Aorta (tissue), 5 donors: ENCODE measurements at regions not wholly inside any gene's neighbourhood (a gene's known extent, or its start where the extent isn't known, plus 50 kb on each side); places are given as distances from the start of the nearest gene placed in this dataset.
A peak's percentile ranks its signal among the peaks of the same experiment; 100 is the strongest.
"Not testable (repeated sequence)": the region's sequence is repeated elsewhere in the genome, so short reads cannot be mapped to it uniquely, and the experiment has no call there.

Experiments used
- ATAC-seq: fragments of 200-7000 bp; cut with Tn5 transposase; one replicate; pipeline ENCODE4 v1.9.1; 2022; ENCODE audit warnings: moderate library complexity; ENCODE audit not compliant: low FRiP score
- DNase-seq, 2 donors: peaks; one replicate each; pipeline ENCODE4 v3.0.0-alpha.2; 2020
- H3K27ac ChIP-seq, 2 donors: one replicate each; pipeline ENCODE4 v1.5.1; 2013; ENCODE audit warnings: low read length in 2 of 2, mild to moderate bottlenecking in 2 of 2, moderate library complexity in 2 of 2, control low read depth in 1 of 2, inconsistent platforms in 1 of 2, low read depth in 1 of 2
- H3K27me3 ChIP-seq, 2 donors: one replicate each; pipeline ENCODE4 v1.6.1; 2013; ENCODE audit warnings: control low read depth in 1 of 2, low read length in 1 of 2, mild to moderate bottlenecking in 1 of 2, moderate library complexity in 1 of 2; ENCODE audit not compliant: insufficient read depth in 2 of 2, control insufficient read depth in 1 of 2
- H3K36me3 ChIP-seq, 2 donors: one replicate each; pipeline ENCODE4 v1.6.1; 2013; ENCODE audit warnings: control low read depth in 1 of 2, low read length in 1 of 2, mild to moderate bottlenecking in 1 of 2; ENCODE audit not compliant: insufficient read depth in 2 of 2, control insufficient read depth in 1 of 2
- H3K4me1 ChIP-seq, 2 donors: one replicate each; pipeline ENCODE4 v1.6.1; 2013; ENCODE audit warnings: low read length in 2 of 2, control low read depth in 1 of 2, mild to moderate bottlenecking in 1 of 2, moderate library complexity in 1 of 2; ENCODE audit not compliant: insufficient read depth in 2 of 2, control insufficient read depth in 1 of 2
- H3K4me3 ChIP-seq, 2 donors: one replicate each; pipeline ENCODE4 v1.5.1; 2013; ENCODE audit warnings: low read length in 2 of 2, control low read depth in 1 of 2, mild to moderate bottlenecking in 1 of 2
- H3K9me3 ChIP-seq: one replicate; pipeline ENCODE4 v1.6.1; 2013; ENCODE audit warnings: mild to moderate bottlenecking, low read length; ENCODE audit not compliant: control insufficient read depth
- WGBS, 2 donors: extraction: QIAGEN DNeasy Blood & Tissue Kit; methylation state at CpG; one replicate each; pipeline ENCODE4 v1.1.7; 2013; 5-methylcytosine and 5-hydroxymethylcytosine counted together
- intact Hi-C, 2 donors: fragments of 100-400 bp; cut with DNase I; formaldehyde crosslinking; loops; one replicate each; pipeline versions ENCODE4 v1.14.2 to v1.15.0; 2022
- donor health status: healthy with polysubstance abuse.
- donor health status: Bipolar disorder and iron deficiency.
- donor health status: DM: no; HTN: no; CAD: no.
- donor health status: DM: no; HTN: no; CAD: no.
- donor health status: DM: yes; HTN: yes; CAD: no.

DNA sequence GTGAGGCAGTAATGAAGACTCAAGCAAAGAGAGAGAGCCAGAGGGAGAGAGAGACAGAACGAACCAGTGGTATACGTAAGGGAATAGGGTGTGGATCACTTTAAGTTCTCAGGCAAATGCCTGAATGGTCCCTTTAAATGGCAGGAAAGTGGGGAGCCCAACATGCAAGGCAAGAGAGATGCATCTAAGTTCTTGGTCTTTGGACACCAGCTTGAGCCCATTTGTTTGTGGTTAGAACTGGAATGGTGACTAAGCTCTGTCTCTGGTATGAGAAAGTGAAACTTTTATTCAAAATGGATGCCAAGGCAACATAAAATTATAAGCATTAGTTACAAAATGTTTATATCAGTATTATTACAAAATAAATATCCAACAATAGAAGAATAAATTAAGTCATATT is 192.2 kb upstream of the ALG10 start:
- H3K27me3 ChIP-seq: no peaks in the 10 kb centered on the region
- no peak for ATAC-seq
- H3K4me3 ChIP-seq: no peak overlapping the region
- no peak overlapping the region for H3K27ac ChIP-seq
- DNase-seq: no peak
- H3K36me3 ChIP-seq: no peaks in the 10 kb centered on the region
- intact Hi-C loops: no loop called here
- peaks cover 2% of the 10 kb centered on the region for H3K9me3 ChIP-seq
- WGBS, 2 donors: 73 to 74% methylated on average over 2 of the region's 2 CpGs
- no peaks in the 10 kb centered on the region for H3K4me1 ChIP-seq

DNA sequence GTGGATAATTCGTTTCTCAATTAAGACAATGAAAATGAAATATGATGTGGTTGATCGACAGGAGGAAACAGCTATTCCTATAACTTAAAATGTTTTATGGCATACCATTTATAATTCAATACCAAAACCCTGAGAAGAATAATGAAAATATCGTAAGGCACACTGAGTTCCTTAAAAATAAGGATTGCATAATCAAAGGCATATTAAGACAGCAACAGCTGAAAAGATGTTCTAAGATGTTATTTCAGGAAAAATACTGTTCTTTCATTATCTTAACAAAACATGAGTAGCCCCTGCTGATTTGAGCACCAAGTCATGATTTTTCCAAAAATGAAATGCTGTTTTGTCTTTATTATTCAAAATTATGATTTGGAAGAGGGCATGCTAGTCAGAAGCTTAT is 189.4 kb upstream of the ALG10 start:
- no peaks in the 10 kb centered on the region for H3K27me3 ChIP-seq
- intact Hi-C loops: no loop called here
- H3K27ac ChIP-seq: no peak overlapping the region
- no peak overlapping the region for H3K4me3 ChIP-seq
- no peaks in the 10 kb centered on the region for H3K36me3 ChIP-seq
- ATAC-seq: no peak
- 46 to 59% methylated on average over 3 of the region's 3 CpGs for WGBS, 2 donors
- no peak for DNase-seq
- H3K4me1 ChIP-seq: no peaks in the 10 kb centered on the region
- H3K9me3 ChIP-seq: peaks cover 2% of the 10 kb centered on the region

DNA sequence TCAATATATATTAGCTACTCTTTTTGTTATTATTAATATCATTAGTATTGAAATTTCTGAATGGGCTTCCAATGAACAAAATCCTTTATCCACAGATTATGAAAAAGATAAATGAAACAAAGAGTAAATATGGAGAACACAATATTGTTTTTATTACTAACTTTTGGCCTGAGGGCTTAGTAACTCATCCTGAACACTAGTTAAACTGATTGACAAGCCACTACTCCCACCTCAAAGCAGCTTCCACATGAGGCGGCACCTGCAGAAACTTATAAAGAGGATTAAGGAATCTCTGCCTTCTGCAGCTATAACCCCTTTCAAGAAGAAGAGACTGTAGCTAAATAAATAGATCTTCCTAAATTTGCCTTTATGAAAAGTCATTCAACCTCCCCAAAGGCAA is 187.6 kb upstream of the ALG10 start:
- WGBS, 2 donors: 90 to 97% methylated on average over 1 of the region's 1 CpG
- H3K27ac ChIP-seq: no peak overlapping the region
- DNase-seq: no peak

DNA sequence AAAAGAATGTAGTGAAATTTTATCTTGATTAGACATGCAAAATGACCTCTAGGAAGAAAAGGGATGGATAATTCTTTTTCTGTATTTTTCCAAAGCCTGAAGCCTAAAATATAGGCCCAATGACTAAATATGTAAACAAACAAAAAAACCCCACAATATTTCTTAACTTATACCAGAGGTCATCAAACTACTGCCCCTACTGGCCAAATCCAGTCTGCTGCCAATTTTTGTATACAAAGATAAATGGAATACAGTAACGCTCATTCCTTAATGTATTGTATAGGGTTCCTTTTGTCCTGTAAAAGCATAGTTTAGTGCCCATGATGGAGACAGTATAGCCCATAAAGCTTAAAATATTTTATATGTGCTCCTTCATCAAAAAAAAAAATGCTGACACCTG is 145.7 kb upstream of the ALG10 start:
- DNase-seq (no peak), ATAC-seq (no peak)
- 38 to 97% methylated on average over 1 of the region's 1 CpG for WGBS, 2 donors
- Histone ChIP-seq H3K27ac (no peak overlapping the region), H3K27me3 (no peaks in the 10 kb centered on the region), H3K4me1 (no peaks in the 10 kb centered on the region), H3K9me3 (no peaks in the 10 kb centered on the region), H3K36me3 (no peaks in the 10 kb centered on the region), H3K4me3 (no peak overlapping the region)
- intact Hi-C loops: no loop called here

More for the DNA sequence above, 187.6 kb upstream of the ALG10 start:
- no peaks in the 10 kb centered on the region for H3K4me1 ChIP-seq
- no peaks in the 10 kb centered on the region for H3K27me3 ChIP-seq
- no peaks in the 10 kb centered on the region for H3K9me3 ChIP-seq
- ATAC-seq: no peak
- H3K36me3 ChIP-seq: no peaks in the 10 kb centered on the region
- H3K4me3 ChIP-seq: no peak overlapping the region
- intact Hi-C loops: no loop called here

DNA sequence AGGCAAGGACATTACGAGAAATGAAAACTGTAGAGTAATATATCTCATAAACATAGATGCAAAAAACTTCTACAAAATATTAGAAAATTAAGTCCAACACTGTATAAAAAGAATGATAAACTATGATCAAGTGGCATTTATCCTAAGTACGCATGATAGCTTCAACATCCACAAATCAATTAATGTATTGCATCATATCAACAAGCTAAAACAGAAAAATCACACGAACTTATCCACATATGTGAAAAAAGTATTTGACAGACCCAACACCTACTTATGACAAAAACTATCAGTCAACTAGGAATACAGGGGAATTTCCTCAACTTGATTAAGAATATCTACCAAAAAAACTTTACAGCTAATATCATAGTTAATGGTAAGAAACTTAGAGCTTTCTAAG is 129.9 kb upstream of the ALG10 start:
- no peak overlapping the region for H3K27ac ChIP-seq
- whole genome bisulfite sequencing, 2 donors: 57 to 81% methylated on average over 3 of the region's 3 CpGs
- ATAC-seq (no peak), DNase-seq (no peak)
- no peaks in the 10 kb centered on the region for H3K27me3 ChIP-seq
- no peaks in the 10 kb centered on the region for H3K4me1 ChIP-seq
- H3K4me3 ChIP-seq: no peak overlapping the region
- H3K36me3 ChIP-seq: no peaks in the 10 kb centered on the region
- no peaks in the 10 kb centered on the region for H3K9me3 ChIP-seq
- intact Hi-C loops: no loop called here

DNA sequence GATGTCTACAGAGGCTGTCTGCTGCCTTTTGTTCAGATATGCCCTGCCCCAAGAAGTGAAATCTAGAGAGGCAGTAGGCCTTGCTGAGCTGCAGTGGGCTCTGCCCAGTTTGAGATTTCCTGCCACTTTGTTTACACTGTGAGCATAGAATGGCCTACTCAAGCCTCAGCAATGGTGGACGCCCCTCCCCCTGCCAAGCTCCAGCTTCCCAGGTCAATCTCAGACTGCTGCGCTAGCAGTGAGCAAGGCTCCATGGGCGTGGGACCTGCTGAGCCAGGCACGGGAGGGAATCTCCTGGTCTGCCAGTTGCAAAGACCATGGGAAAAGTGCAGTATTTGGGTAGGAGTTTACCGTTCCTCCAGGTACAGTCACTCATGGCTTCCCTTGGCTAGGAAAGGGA is 101.8 kb upstream of the ALG10 start:
- H3K4me1 ChIP-seq, H3K4me3 ChIP-seq, H3K36me3 ChIP-seq, H3K27ac ChIP-seq, H3K27me3 ChIP-seq, intact Hi-C loops, ATAC-seq, H3K9me3 ChIP-seq: not testable (repeated sequence)
- WGBS, 2 donors: 77 to 79% methylated on average over 5 of the region's 5 CpGs
- peak in 1 of 2 donors; percentile 38 for DNase-seq

DNA sequence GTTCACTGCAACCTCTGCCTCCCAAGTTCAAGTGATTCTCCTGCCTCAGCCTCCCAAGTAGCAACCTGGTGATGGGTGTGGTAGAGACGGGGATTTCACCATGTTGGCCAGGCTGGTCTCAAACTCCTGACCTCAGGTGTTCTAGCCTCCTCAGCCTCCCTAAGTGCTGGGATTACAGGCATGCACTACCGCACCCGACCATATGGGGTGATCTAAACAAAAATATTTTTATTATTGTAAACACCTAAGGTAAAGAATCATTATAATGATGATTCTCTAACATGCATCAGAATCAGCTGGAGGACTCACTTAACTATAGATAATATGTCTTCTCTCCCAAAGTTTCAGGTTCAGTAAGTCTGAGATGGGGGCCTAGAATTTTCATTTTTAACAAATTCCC is 96.2 kb upstream of the ALG10 start:
- ATAC-seq (no peak), DNase-seq (no peak)
- H3K4me3 ChIP-seq: no peak overlapping the region
- H3K36me3 ChIP-seq: no peaks in the 10 kb centered on the region
- intact Hi-C loops: no loop called here
- WGBS, 2 donors: 65 to 91% methylated on average over 3 of the region's 3 CpGs
- H3K4me1 ChIP-seq: no peaks in the 10 kb centered on the region
- H3K27ac ChIP-seq: no peak overlapping the region
- H3K9me3 ChIP-seq: peaks cover 2% of the 10 kb centered on the region
- no peaks in the 10 kb centered on the region for H3K27me3 ChIP-seq

DNA sequence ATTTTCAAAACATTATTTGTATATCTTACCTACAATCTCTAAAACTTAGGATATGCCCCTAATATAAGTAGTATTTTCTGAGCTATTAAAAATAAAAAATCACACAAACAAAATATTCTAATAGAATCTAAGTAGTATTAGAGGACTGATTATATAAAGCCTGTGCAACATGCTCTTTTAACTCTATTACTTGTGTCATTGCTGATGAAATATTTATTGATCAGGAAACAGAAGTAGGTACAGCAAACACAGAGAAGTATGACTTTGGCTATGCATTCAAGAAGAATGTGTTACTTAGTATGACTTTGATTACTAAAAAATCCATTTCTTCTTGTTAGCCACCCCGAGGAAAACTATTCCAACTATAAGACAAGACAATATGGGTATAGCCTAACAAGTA is 84.6 kb upstream of the ALG10 start:
- H3K27ac ChIP-seq, DNase-seq, H3K4me1 ChIP-seq, ATAC-seq, intact Hi-C loops, H3K36me3 ChIP-seq, H3K4me3 ChIP-seq, H3K9me3 ChIP-seq, H3K27me3 ChIP-seq: not testable (repeated sequence)
- WGBS, 2 donors: 59 to 77% methylated on average over 1 of the region's 1 CpG

DNA sequence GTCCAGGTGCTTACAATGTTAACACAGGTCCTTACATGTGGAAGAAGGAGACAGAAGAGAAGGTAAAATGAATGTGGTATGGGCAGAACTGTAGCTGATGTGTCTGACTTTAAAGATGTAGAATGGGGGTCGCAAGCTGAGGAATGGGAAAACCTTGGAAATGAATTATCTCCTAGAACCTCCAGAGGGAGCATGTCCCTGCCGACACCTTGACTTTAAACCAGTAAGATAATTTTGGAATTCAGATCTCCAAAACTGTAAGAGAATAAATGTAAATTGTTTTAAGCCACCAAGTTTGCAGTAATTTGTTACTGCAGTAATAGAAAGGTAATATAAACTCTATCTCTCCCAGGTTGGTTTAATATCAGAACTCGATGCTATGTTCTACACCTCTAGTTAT is 80.1 kb upstream of the ALG10 start:
- DNase-seq: no peak
- H3K27me3 ChIP-seq: no peaks in the 10 kb centered on the region
- intact Hi-C loops: no loop called here
- H3K4me3 ChIP-seq: no peak overlapping the region
- no peaks in the 10 kb centered on the region for H3K36me3 ChIP-seq
- no peaks in the 10 kb centered on the region for H3K4me1 ChIP-seq
- ATAC-seq: no peak
- WGBS, 2 donors: 56 to 58% methylated on average over 3 of the region's 3 CpGs
- no peaks in the 10 kb centered on the region for H3K9me3 ChIP-seq
- no peak overlapping the region for H3K27ac ChIP-seq
